HUDEP-2 (cell line): ENCODE measurements at regions not wholly inside any gene's neighbourhood (a gene's known extent, or its start where the extent isn't known, plus 50 kb on each side); places are given as distances from the start of the nearest gene placed in this dataset.
"Not testable (repeated sequence)": the region's sequence is repeated elsewhere in the genome, so short reads cannot be mapped to it uniquely, and the experiment has no call there.

Experiments
- DNase-seq, 76 experiments: peaks; one replicate each; lab custom pipeline; 2025; ENCODE audit not compliant: unreplicated experiment in 76 of 76; lab: John Stamatoyannopoulos, UW

GRCh38 chr13:58472483-58472882, 840.9 kb downstream of the PCDH17 start:
- no peak for DNase-seq

GRCh38 chr13:58474581-58474980, 843.0 kb downstream of the PCDH17 start:
- no peak for DNase-seq

- no peak for DNase-seq
Measured at GRCh38 chr13:58476206-58476918, 844.8 kb downstream of the PCDH17 start.

- DNase-seq: no peak
Measured at GRCh38 chr13:58478858-58479257, 847.3 kb downstream of the PCDH17 start.

- no peak for DNase-seq
Measured at GRCh38 chr13:58480061-58480460, 848.5 kb downstream of the PCDH17 start.

- no peak for DNase-seq
Measured at GRCh38 chr13:58488251-58488650, 856.7 kb downstream of the PCDH17 start.

GRCh38 chr13:58495668-58496067, 864.1 kb downstream of the PCDH17 start:
- no peak for DNase-seq

- no peak for DNase-seq
Measured at GRCh38 chr13:58500938-58501337, 869.4 kb downstream of the PCDH17 start.

- DNase-seq: not testable (repeated sequence)
Measured at GRCh38 chr13:58504202-58504700, 872.7 kb downstream of the PCDH17 start.

- not testable (repeated sequence) for DNase-seq
Measured at GRCh38 chr13:58505262-58505920, 873.8 kb downstream of the PCDH17 start.

- DNase-seq: no peak
Measured at GRCh38 chr13:58528351-58528750, 896.8 kb downstream of the PCDH17 start.

GRCh38 chr13:58531614-58532013, 900.1 kb downstream of the PCDH17 start:
- no peak for DNase-seq

- no peak for DNase-seq
Measured at GRCh38 chr13:58542530-58542929, 911.0 kb downstream of the PCDH17 start.

- no peak for DNase-seq
Measured at GRCh38 chr13:58547419-58547818, 915.9 kb downstream of the PCDH17 start.

GRCh38 chr13:58566176-58566575, 934.6 kb downstream of the PCDH17 start:
- DNase-seq: no peak

GRCh38 chr13:58573743-58574142, 942.2 kb downstream of the PCDH17 start:
- no peak for DNase-seq

- no peak for DNase-seq
Measured at GRCh38 chr13:58574791-58575190, 943.2 kb downstream of the PCDH17 start.

- DNase-seq: no peak
Measured at GRCh38 chr13:58579468-58579867, 947.9 kb downstream of the PCDH17 start.

- no peak for DNase-seq
Measured at GRCh38 chr13:58583966-58584365, 952.4 kb downstream of the PCDH17 start.

GRCh38 chr13:58584610-58585009, 953.1 kb downstream of the PCDH17 start:
- DNase-seq: no peak

GRCh38 chr13:58587183-58587582, 955.6 kb downstream of the PCDH17 start:
- DNase-seq: no peak

GRCh38 chr13:58592052-58592451, 960.5 kb downstream of the PCDH17 start:
- DNase-seq: no peak
